Natural killer cell (primary cell): ENCODE measurements at regions not wholly inside any gene's neighbourhood (a gene's known extent, or its start where the extent isn't known, plus 50 kb on each side); places are given as distances from the start of the nearest gene placed in this dataset.

Experiments used
- ATAC-seq, 3 donors: fragments of 150-1000 bp in 2 of 3; fragments of 200-7000 bp in 1 of 3; cut with Tn5 transposase; 1 replicate in 1 of 3; 2 replicates in 2 of 3; pipeline ENCODE4 v1.10.0; 2021; ENCODE audit warnings: mild to moderate bottlenecking in 2 of 3, moderate library complexity in 2 of 3
- DNase-seq, 2 donors: peaks; one replicate each; pipeline versions ENCODE4 v3.0.0 to v3.0.0-alpha.2; 2013 to 2021; ENCODE audit warnings: mixed read lengths in 1 of 2
- H3K27ac ChIP-seq: one replicate; pipeline ENCODE4 v1.5.1; 2013; ENCODE audit warnings: mild to moderate bottlenecking, low read length
- H3K27me3 ChIP-seq: one replicate; pipeline ENCODE4 v1.6.1; 2013; ENCODE audit warnings: low read length; ENCODE audit not compliant: control insufficient read depth, insufficient read depth
- H3K36me3 ChIP-seq: one replicate; pipeline ENCODE4 v1.6.1; 2013; ENCODE audit warnings: low read length; ENCODE audit not compliant: control insufficient read depth, insufficient read depth
- H3K4me1 ChIP-seq: one replicate; pipeline ENCODE4 v1.6.1; 2013; ENCODE audit warnings: low read length; ENCODE audit not compliant: control insufficient read depth, insufficient read depth
- H3K4me3 ChIP-seq: one replicate; pipeline ENCODE4 v1.5.1; 2013; ENCODE audit warnings: low read length
- H3K9me3 ChIP-seq: one replicate; pipeline ENCODE4 v1.6.1; 2013; ENCODE audit warnings: low read length; ENCODE audit not compliant: control insufficient read depth, insufficient read depth
- H3K27ac Mint-ChIP-seq, 2 donors: one replicate each; pipeline ENCODE4 v1.8.0; 2022; ENCODE audit warnings: mild to moderate bottlenecking in 2 of 2, mixed read lengths in 2 of 2, moderate library complexity in 1 of 2
- H3K27me3 Mint-ChIP-seq, 2 donors: one replicate each; pipeline ENCODE4 v1.8.0; 2022; ENCODE audit warnings: low read depth in 2 of 2, mixed read lengths in 2 of 2
- H3K36me3 Mint-ChIP-seq: one replicate; pipeline ENCODE4 v1.8.0; 2022; ENCODE audit warnings: mixed read lengths
- H3K4me1 Mint-ChIP-seq, 2 donors: one replicate each; pipeline ENCODE4 v1.8.0; 2022; ENCODE audit warnings: mixed read lengths in 2 of 2
- H3K4me3 Mint-ChIP-seq: one replicate; pipeline ENCODE4 v1.8.0; 2022; ENCODE audit warnings: mild to moderate bottlenecking, moderate library complexity, mixed read lengths
- H3K9me3 Mint-ChIP-seq, 2 donors: one replicate each; pipeline ENCODE4 v1.8.0; 2022; ENCODE audit warnings: mixed read lengths in 2 of 2
- CTCF ChIP-seq: fragments of 200-600 bp; IDR thresholded peaks from one replicate; pipeline ENCODE4 v1.8.0; 2022; ENCODE audit warnings: antibody characterized with exemption
- WGBS: methylation state at CpG from one replicate; pipeline ENCODE4 v1.1.7; 2013; ENCODE audit warnings: missing lambda C conversion rate; ENCODE audit not compliant: insufficient coverage; 5-methylcytosine and 5-hydroxymethylcytosine counted together
- intact Hi-C: fragments of 100-400 bp; cut with micrococcal nuclease; formaldehyde crosslinking; loops from one replicate; pipeline ENCODE4 v1.14.2; 2022

- no peaks in the 10 kb centered on the region for H3K36me3 ChIP-seq
- no peak for TF ChIP-seq CTCF
- Mint-ChIP-seq H3K36me3 (no peaks in the 10 kb centered on the region), H3K4me3 (no peak overlapping the region), H3K4me1 (no peaks in the 10 kb centered on the region), H3K9me3 (peaks cover 6% of the 10 kb centered on the region in 2 donors), H3K27me3 (no peaks in the 10 kb centered on the region), H3K27ac (no peak overlapping the region)
- H3K9me3 ChIP-seq: peaks cover 5% of the 10 kb centered on the region
- H3K4me1 ChIP-seq: no peaks in the 10 kb centered on the region
- no peak overlapping the region for H3K4me3 ChIP-seq
- no peak for ATAC-seq
- intact Hi-C loops: no loop called here
- no peak overlapping the region for H3K27ac ChIP-seq
- 96% methylated on average over 4 of the region's 4 CpGs for WGBS
- no peaks in the 10 kb centered on the region for H3K27me3 ChIP-seq
- no peak for DNase-seq
Measured at GRCh38 chr16:65289022-65289421, 167.2 kb upstream of the CDH11 start.

GRCh38 chr16:65287307-65287706 lies 165.4 kb upstream of the CDH11 start:
- H3K4me3 ChIP-seq: no peak overlapping the region
- TF ChIP-seq CTCF: no peak
- H3K4me3 Mint-ChIP-seq: no peak overlapping the region
- 13% methylated on average over 2 of the region's 2 CpGs for WGBS
- intact Hi-C loops: no loop called here
- H3K9me3 ChIP-seq: peaks cover 5% of the 10 kb centered on the region
- ATAC-seq (no peak), DNase-seq (no peak)
- no peaks in the 10 kb centered on the region for H3K36me3 Mint-ChIP-seq
- H3K4me1 ChIP-seq: no peaks in the 10 kb centered on the region
- no peak overlapping the region for H3K27ac Mint-ChIP-seq
- H3K27me3 ChIP-seq: no peaks in the 10 kb centered on the region
- no peaks in the 10 kb centered on the region for H3K36me3 ChIP-seq
- H3K27ac ChIP-seq: no peak overlapping the region
- peaks cover 4 to 5% of the 10 kb centered on the region in 2 donors for H3K9me3 Mint-ChIP-seq
- H3K4me1 Mint-ChIP-seq: no peaks in the 10 kb centered on the region
- H3K27me3 Mint-ChIP-seq: no peaks in the 10 kb centered on the region

- ATAC-seq (no peak), DNase-seq (no peak)
- Mint-ChIP-seq H3K4me1 (no peaks in the 10 kb centered on the region), H3K27me3 (no peaks in the 10 kb centered on the region), H3K27ac (no peak overlapping the region), H3K36me3 (no peaks in the 10 kb centered on the region), H3K9me3 (peaks cover 4 to 5% of the 10 kb centered on the region in 2 donors), H3K4me3 (no peak overlapping the region)
- Histone ChIP-seq H3K4me3 (no peak overlapping the region), H3K9me3 (peaks cover 5% of the 10 kb centered on the region), H3K27ac (no peak overlapping the region), H3K27me3 (no peaks in the 10 kb centered on the region), H3K4me1 (no peaks in the 10 kb centered on the region), H3K36me3 (no peaks in the 10 kb centered on the region)
- WGBS: 76% methylated on average over 6 of the region's 7 CpGs
- intact Hi-C loops: no loop called here
- TF ChIP-seq CTCF: no peak
Measured at GRCh38 chr16:65285128-65286048, 163.5 kb upstream of the CDH11 start.

GRCh38 chr16:65284626-65285025 lies 162.8 kb upstream of the CDH11 start:
- Histone ChIP-seq H3K4me1 (no peaks in the 10 kb centered on the region), H3K9me3 (peaks cover 5% of the 10 kb centered on the region), H3K36me3 (no peaks in the 10 kb centered on the region), H3K4me3 (no peak overlapping the region), H3K27ac (no peak overlapping the region), H3K27me3 (no peaks in the 10 kb centered on the region)
- intact Hi-C loops: no loop called here
- Mint-ChIP-seq H3K36me3 (no peaks in the 10 kb centered on the region), H3K4me3 (no peak overlapping the region), H3K27me3 (no peaks in the 10 kb centered on the region), H3K27ac (no peak overlapping the region), H3K4me1 (no peaks in the 10 kb centered on the region), H3K9me3 (peaks cover 0 to 2% of the 10 kb centered on the region in 2 donors)
- whole genome bisulfite sequencing: 83% methylated on average over 8 of the region's 8 CpGs
- no peak for TF ChIP-seq CTCF
- DNase-seq (no peak), ATAC-seq (no peak)
